ENCODE measurements at regions not wholly inside any gene's neighbourhood (a gene's known extent, or its start where the extent isn't known, plus 50 kb on each side); places are given as distances from the start of the nearest gene placed in this dataset.

DNA sequence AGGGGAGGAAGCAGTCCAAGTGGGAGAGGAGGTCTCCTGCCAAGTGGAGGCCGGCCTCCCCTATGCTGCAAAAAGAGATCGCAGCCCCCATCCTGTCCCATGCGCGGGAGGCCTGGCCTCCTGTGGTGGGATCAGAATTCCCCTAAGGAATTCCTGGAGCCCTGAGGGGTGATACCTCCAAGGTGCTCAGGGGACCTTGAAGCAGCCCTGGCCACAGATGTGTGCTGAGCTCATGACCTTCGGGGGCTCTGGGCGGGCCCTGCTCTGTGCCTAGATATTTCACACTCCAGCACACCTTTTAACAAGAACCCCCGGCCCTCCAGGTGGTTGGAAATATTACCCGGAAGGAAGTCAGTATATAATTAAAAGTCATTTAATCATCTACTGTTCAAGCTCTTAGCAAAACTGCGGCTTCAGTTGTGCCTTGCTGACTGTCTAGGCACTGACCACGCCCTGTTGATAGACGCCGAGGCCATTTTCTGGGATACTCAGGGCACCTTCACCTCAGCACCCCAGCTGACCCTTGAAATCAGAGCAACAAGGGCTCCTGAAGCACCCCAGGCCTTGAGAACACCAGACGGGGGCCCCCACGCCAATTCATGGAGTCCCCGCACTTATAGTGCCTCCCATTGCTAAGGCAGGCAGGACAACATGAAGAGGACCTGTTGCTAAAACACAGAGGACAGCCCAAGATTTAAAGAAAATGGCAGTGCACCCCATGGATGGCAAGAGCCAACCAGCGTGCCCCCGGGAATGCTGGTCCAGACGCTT lies 119.1 kb downstream of the NDUFA10 start:
- DNase-seq (ENCODE audit: low spot score): no peak

DNA sequence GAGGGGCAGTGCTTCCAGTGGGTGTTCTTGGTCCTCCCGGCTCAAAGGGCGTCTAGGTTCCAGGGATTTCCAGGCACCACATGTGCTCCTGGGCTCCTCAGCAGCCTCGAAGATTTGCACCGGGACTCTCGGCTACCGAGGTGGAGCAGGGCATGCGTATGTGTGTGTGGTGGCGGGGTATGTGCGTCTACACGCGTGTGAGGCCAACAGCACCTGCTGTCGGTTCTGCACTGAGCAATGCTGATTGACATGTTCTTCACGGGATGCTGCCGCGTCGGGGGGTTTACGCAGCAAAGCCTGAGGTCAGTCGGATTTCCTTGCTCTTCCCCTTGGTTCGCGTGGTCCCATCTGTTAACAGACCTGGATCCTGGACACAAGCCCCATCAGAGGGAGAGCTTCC lies 119.8 kb downstream of the NDUFA10 start:
- no peak for DNase-seq (ENCODE audit: low spot score)

- no peak for DNase-seq (ENCODE audit: low spot score)
Observed at GRCh38 chr2:239904496-239904895, 120.6 kb downstream of the NDUFA10 start.

- DNase-seq (ENCODE audit: low spot score): no peak
Observed at GRCh38 chr2:239903803-239904202, 121.3 kb downstream of the NDUFA10 start.

GRCh38 chr2:239903210-239903609 lies 121.9 kb downstream of the NDUFA10 start:
- no peak for DNase-seq (ENCODE audit: low spot score)

DNA sequence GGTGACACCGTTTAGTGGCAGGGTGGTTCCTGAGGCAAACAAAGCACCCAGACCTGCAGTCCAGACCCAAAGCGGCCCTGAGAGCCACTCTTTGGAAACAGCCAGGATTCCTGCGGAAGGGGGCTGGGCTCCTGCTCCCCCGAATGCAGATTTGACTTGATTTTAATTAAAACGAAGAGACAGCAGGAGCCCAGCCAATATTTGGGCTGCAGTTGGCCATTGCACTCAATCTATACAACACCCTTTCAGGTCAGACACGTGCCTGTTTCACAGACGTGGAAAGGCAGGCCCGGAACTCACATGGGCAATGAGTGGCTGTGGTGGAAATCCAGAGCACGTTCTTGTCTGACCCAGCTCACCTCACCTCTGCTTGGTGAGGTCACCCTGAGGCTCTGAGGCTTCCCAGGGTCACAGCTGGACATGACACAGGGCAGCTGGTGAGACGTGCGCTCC lies 122.4 kb downstream of the NDUFA10 start:
- no peak for DNase-seq (ENCODE audit: low spot score)

DNA sequence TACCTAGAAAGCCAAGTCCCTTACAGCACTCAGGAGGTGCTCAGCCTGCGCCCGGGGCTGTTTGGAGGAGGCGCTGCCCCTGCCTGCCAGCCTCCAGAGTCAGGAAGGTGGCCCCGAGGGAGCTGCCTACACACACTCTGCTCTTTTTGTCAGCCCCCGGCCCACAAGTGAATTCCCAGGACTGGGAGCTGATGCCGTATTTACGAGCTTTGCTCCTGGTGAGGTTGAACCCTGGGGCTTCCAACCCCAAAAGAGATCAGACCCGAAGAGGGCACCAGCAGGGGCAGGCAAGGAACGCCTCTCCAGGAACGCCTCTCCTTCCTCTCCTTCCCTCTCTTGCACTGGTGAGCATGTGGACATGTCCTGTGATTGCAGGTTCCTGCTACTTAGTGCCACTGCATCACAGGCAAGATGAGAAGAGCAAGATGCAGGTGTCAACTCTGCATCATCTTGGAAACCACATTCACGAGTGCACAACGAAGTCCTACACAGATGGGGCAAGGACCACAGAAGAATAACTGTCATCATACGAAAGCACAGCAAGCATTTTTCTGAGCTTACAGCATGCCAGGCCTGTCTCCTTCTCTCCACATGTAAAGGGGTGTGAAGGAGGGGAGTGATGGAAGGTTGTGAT lies 126.7 kb downstream of the NDUFA10 start:
- DNase-seq (ENCODE audit: low spot score): no peak

DNA sequence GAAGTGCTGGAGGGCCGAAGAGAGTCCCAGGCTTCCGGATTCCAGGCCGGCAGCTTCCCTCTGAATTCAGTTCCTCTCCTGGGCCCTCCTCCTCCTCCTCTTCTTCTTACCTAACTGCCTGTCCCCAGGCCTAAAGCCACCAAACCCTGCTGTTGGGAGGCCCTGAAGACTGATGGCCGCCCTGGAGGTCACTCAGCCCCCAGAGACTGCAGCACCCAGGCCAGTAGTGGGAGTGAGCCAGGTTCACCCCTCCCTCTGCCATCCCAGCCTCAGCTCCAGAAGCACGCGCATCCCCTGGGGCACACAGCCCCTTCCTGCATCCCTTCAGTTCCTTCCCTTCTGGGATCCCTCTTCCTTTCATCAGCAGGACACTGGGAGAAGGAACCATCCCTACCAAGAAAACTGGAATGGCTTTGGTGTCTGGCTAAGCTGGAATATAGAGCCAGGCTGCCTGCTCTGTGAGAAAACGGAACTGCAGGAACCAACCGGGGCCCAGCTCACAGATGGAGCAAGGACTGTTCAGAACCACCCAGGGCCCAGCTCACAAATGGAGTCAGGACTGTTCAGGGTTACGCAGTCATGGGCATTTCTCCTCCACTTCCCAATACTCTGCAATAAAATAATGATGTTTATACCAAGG lies 127.4 kb downstream of the NDUFA10 start:
- no peak for DNase-seq (ENCODE audit: low spot score)

- no peak for DNase-seq (ENCODE audit: low spot score)
Observed at GRCh38 chr2:239896075-239896474, 129.1 kb downstream of the NDUFA10 start.

GRCh38 chr2:239895669-239896068 lies 129.5 kb downstream of the NDUFA10 start:
- DNase-seq (ENCODE audit: low spot score): no peak

GRCh38 chr2:239895116-239895515 lies 130.0 kb downstream of the NDUFA10 start:
- DNase-seq (ENCODE audit: low spot score): no peak

DNA sequence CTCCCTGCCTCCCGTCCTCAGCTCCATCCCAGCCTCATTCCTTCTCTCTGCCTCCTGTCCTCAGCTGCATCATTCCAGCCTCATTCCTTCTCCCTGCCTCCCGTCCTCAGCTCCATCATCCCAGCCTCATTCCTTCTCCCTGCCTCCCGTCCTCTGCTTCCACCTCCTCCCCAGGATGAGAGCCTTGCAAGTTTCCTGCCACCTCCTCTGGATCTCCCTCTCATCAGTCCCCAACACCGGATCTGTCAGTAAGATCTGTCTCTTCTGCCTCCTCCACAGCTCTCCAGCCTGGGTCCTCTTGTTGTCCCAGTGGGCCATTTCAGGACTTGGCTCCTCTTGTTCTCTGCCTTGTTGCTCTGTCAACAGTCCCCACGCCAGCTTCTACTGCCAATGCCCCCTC lies 130.9 kb downstream of the NDUFA10 start:
- no peak for DNase-seq (ENCODE audit: low spot score)

DNA sequence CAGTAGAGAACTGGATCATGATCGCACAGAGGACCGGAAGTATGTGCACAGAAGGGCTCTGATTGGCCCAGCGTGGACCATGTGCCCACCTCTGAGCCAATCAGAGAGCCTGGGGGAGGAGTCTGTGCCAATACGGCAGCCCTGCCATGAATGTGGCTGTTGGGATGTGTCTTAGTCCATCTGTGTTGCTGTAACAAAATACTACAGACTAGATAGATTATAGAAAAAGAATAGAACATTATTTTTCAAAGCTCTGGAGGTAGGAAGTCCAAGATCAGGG lies 132.0 kb downstream of the NDUFA10 start:
- DNase-seq (ENCODE audit: low spot score): no peak

DNA sequence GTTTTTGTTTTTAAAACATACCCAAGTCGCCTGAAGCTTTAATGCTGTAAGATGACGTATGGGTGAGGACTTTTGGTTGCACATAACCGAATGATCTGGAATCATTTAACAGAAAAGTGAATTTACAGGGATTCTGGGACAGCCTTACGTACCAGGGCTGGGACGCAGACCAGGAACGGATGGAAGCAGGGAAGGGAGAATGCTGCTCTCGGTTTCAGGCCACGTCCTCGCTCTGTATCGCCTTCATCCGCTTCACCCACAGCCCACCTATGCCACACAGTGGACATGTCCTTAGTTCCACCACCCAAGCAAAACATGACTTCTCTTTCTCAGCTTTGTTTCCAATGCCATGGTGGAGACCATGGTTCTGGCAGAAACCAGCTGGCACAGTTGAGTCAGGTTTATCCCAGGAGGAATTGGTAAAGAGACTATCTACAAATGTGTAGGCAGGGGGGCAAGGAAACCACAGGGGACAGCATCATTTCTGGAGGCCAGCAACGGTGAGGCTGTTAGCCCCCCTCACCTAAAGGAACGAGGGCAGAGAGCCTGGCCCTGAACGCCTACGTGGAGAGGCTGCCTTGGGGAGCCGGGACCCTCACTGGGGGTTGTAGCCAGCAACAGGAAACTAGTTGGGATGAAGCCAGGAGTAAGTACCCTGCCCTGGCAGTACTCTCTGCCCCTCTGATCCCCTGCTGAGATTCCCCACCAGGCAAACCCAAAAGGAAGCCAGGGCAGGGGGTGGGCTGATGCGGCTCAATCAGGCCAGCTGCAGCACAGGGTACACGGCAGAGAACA lies 132.5 kb downstream of the NDUFA10 start:
- no peak for DNase-seq (ENCODE audit: low spot score)

DNA sequence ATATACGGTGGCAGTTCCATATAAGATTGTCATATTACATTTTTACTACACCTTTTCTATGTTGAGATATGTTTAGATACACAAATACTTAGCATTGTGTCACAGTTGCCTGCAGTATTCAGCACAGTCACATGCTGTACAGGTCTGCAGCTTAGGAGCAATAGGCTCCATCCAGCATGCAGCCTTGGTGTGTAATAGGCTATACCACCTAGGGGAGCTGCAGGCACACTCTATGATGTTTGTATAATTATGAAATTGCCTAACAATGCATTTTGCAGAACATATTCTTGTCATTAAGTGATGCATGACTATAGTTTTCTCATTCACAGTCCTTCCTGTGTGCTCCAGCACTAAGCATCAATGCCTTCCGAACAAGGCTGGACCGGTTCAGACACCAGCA lies 133.4 kb downstream of the NDUFA10 start:
- DNase-seq (ENCODE audit: low spot score): no peak

- DNase-seq (ENCODE audit: low spot score): no peak
Observed at GRCh38 chr2:239890206-239890746, 134.9 kb downstream of the NDUFA10 start.

- no peak for DNase-seq (ENCODE audit: low spot score)
Observed at GRCh38 chr2:239889641-239890121, 135.5 kb downstream of the NDUFA10 start.

DNA sequence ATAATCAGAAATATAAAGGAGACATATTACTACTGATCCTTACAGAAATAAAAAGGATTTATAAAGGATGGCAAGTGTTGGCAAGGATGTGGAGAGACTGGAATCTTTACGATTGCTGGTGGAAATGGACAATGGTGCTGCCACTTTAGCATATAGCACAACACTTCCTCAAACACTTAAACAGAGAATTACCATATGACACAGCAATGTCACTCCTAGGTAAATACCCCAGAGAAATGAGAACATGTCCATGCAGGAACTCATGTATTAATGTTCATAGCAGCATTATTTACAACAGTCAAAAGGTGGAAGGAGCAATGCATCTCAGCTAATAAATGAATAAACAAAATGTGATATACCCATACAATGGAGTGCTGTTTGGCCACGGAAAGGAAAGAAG lies 137.5 kb downstream of the NDUFA10 start:
- no peak for DNase-seq (ENCODE audit: low spot score)

GRCh38 chr2:239886781-239887180 lies 138.4 kb downstream of the NDUFA10 start:
- no peak for DNase-seq (ENCODE audit: low spot score)

- DNase-seq (ENCODE audit: low spot score): no peak
Observed at GRCh38 chr2:239884875-239885274, 140.3 kb downstream of the NDUFA10 start.

DNA sequence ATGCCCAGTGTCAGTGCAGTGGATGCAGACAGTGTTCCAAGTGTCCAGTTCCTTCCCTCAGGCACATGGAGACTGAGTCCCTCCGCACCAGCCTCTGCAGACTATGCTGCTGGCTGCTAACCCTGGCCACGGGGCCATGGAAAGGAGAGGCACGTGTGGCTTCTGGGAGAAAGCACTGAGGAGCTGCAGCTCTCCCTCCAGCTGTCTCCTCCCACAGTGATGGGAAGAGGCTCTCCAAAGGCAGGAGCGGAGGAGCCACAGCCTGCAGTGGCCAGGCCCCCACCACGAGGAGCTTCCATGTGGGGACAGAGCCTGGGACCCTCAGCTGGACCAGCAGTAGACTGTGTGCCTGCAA lies 141.1 kb downstream of the NDUFA10 start:
- no peak for DNase-seq (ENCODE audit: low spot score)

GRCh38 chr2:239883326-239884050 lies 141.7 kb downstream of the NDUFA10 start:
- no peak for DNase-seq (ENCODE audit: low spot score)

Data from LoVo (cell line).